ENCODE measurements at regions not wholly inside any gene's neighbourhood (a gene's known extent, or its start where the extent isn't known, plus 50 kb on each side); places are given as distances from the start of the nearest gene placed in this dataset.

DNA sequence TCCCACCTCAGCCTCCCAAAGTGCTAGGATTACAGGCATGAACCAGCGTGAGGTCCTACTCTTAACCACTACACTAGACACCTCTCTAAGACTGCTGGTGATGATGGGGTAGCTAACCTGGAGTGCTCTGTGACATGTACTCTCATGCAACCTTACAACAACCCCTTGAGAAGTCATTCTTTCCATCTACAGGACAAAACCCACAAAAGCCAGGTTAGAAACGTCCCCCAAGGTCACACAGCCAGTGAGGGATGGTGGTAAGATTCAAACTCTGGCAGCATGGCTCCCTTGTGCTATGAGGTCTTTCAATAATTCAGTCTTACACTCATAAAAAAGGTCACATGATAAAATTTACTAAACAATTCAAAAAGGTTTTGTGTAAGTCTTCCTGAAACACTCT, 94.8 kb upstream of the SERTAD2 start:
- WGBS, 4 donors: 64 to 69% (median 67%) methylated on average over 2 of the region's 2 CpGs
- intact Hi-C loops (cut with DNase I): loop anchor here in 2 of 10 donors (2.0 to 5.0 kb wide), 2 partner anchors 16 to 91 kb away; no protein-coding TSS in a partner anchor
- H3K4me3 ChIP-seq: peak overlapping the region in 3 of 12 donors; percentile 75 to 88 (median 79)
- peak overlapping the region in 8 of 12 donors; percentile 91 to 99 (median 97) for H3K27ac ChIP-seq
- DNase-seq (no peak), ATAC-seq (no peak)
- H3K9me3 ChIP-seq: no peaks in the 10 kb centered on the region
- no peaks in the 10 kb centered on the region for H3K36me3 ChIP-seq
- peaks cover 0 to 30% (median 16%) of the 10 kb centered on the region in 12 donors for H3K4me1 ChIP-seq
- TF ChIP-seq POLR2A (IDR thresholded peaks at IDR 0.05): no peak
- TF ChIP-seq, protein P1, sequence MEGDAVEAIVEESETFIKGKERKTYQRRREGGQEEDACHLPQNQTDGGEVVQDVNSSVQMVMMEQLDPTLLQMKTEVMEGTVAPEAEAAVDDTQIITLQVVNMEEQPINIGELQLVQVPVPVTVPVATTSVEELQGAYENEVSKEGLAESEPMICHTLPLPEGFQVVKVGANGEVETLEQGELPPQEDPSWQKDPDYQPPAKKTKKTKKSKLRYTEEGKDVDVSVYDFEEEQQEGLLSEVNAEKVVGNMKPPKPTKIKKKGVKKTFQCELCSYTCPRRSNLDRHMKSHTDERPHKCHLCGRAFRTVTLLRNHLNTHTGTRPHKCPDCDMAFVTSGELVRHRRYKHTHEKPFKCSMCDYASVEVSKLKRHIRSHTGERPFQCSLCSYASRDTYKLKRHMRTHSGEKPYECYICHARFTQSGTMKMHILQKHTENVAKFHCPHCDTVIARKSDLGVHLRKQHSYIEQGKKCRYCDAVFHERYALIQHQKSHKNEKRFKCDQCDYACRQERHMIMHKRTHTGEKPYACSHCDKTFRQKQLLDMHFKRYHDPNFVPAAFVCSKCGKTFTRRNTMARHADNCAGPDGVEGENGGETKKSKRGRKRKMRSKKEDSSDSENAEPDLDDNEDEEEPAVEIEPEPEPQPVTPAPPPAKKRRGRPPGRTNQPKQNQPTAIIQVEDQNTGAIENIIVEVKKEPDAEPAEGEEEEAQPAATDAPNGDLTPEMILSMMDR (IDR thresholded peaks at IDR 0.05): no peak
- H3K27me3 ChIP-seq: no peaks in the 10 kb centered on the region

DNA sequence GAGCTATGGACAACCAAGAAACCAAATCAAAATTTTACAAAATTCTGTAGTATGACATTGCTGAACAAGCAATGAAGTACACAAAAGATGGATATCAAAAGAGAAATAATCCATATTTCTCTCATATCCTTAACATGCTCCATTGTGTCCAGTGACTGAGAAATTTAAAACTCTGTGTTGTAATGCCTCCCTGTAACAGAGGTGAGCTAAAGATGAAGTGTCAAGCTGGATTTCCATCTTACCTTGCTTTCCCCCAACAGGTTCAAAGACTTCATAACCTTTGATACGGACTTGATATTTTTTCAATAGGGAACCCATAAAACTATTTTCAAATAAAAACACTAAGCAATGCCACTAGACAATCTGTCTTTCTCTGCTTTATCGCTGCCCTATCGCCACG, 95.7 kb upstream of the SERTAD2 start:
- Histone ChIP-seq H3K27me3 (no peaks in the 10 kb centered on the region), H3K36me3 (no peaks in the 10 kb centered on the region), H3K4me1 (peaks cover 0 to 30% (median 16%) of the 10 kb centered on the region in 12 donors), H3K4me3 (peak overlapping the region in 11 of 12 donors; percentile 63 to 88 (median 77)), H3K27ac (peak overlapping the region; percentile 74 to 99 (median 97)), H3K9me3 (no peaks in the 10 kb centered on the region)
- intact Hi-C loops (cut with DNase I): loop anchor here in 2 of 10 donors (2.0 to 5.0 kb wide), 2 partner anchors 17 to 92 kb away; no protein-coding TSS in a partner anchor
- ATAC-seq (no peak), DNase-seq (no peak)
- 48 to 53% (median 49%) methylated on average over 4 of the region's 4 CpGs for WGBS, 4 donors
- no peak for TF ChIP-seq POLR2A (IDR thresholded peaks at IDR 0.05)
- TF ChIP-seq, protein P1 (IDR thresholded peaks at IDR 0.05): no peak

DNA sequence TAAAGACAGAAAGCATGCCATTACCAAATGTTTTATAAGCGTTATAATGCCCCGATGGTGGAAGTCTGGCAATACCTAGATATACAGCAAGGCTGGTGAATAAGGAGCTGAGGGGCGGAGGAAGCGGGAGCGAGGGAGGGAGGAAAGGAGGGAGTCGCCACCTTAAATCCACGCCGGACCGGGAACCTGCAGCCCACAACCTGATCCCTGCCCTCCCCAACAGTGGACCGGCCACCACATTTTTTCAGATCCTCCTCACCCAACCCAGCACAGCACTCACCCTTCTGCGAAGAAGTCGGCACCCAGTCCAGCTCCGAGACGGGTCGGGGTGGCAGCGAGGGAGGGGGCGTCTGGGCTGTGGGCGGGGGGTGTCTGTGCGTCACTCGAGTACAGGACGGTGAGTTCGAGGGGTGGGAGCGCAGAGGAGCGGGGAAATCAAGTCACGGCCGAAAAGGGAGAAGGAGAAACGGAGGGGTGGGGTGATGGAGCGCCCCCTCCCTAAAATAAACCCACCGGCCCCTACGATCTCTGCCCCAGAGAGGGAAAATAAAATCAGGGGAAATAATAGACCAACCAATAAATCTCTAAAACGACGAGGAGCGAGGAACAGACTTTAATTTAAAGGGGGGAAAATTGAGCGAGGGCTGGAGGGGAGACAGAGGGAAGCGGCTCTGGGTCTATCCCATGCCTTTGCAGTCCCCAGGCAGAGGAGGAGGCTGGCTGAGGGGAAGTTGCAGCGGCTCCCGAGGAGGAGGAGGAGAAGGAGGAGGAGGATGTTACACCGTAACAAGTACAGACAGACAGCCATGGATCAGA, 96.5 kb upstream of the SERTAD2 start:
- TF ChIP-seq, protein P1 (IDR thresholded peaks at IDR 0.05): peak in 4 of 12 donors; percentile 7 to 35 (median 22)
- no peak for TF ChIP-seq POLR2A (IDR thresholded peaks at IDR 0.05)
- peak; percentile 45 to 73 (median 60) for DNase-seq
- peak overlapping the region; percentile 50 to 88 (median 76) for H3K4me3 ChIP-seq
- peak overlapping the region; percentile 74 to 99 (median 97) for H3K27ac ChIP-seq
- H3K36me3 ChIP-seq: no peaks in the 10 kb centered on the region
- 0 to 1% (median 1%) methylated on average over 38 of the region's 38 CpGs for WGBS, 4 donors
- H3K4me1 ChIP-seq: peaks cover 0 to 30% (median 16%) of the 10 kb centered on the region in 12 donors
- no peaks in the 10 kb centered on the region for H3K27me3 ChIP-seq
- peak in 1 of 4 donors; percentile 2 for ATAC-seq
- no peaks in the 10 kb centered on the region for H3K9me3 ChIP-seq
- intact Hi-C loops (cut with DNase I): loop anchor here in 9 of 10 donors (1.0 to 10.0 kb wide), 13 partner anchors 17 to 225 kb away; partner anchors contain the start of genes SERTAD2 (in 7 of the 9) and AFTPH (in 1 of the 9)

DNA sequence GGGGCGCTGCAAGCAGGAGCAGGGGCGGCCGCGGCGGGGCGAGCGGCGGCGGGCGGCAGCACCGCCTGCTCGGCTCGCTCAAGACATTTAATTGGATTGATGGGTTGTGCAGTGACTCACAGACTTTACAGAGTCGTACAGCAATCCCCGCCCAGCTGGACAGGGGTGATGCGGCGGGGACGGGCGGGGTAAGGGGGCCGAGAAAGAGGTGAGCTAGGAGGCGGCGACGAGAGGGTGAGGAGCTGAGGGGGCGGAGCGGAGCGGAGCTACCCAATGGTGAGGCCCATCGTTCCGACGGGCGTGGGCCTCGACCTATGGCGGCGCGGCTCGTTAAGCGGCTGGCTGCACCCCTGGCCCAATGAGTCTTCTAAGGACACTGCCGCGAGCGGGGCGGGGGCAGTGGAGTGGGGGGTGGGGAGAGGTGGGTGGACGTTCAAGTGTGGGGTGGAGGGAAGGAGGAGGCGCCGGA, 97.1 kb upstream of the SERTAD2 start:
- 0 to 1% (median 0%) methylated on average over 23 to 43 of the region's 43 CpGs for WGBS, 4 donors
- intact Hi-C loops (cut with DNase I): loop anchor here in 9 of 10 donors (1.0 to 10.0 kb wide), 17 partner anchors 16 to 227 kb away; partner anchors contain the start of genes SERTAD2 (in 7 of the 9) and AFTPH (in 2 of the 9)

More for the DNA sequence above, 97.1 kb upstream of the SERTAD2 start:
- H3K4me3 ChIP-seq: peak overlapping the region; percentile 50 to 88 (median 78)
- no peaks in the 10 kb centered on the region for H3K36me3 ChIP-seq
- peaks cover 0 to 3% (median 0%) of the 10 kb centered on the region in 12 donors for H3K9me3 ChIP-seq
- H3K4me1 ChIP-seq: peaks cover 0 to 30% (median 16%) of the 10 kb centered on the region in 12 donors
- peak overlapping the region; percentile 74 to 99 (median 97) for H3K27ac ChIP-seq
- DNase-seq (peak; percentile 99 to 100 (median 100)), ATAC-seq (peak; percentile 92 to 95 (median 94))
- no peaks in the 10 kb centered on the region for H3K27me3 ChIP-seq
- peak; percentile 85 to 99 for TF ChIP-seq POLR2A (IDR thresholded peaks at IDR 0.05)
- TF ChIP-seq, protein P1 (IDR thresholded peaks at IDR 0.05): peak in 4 of 12 donors; percentile 15 to 46 (median 23)
